ENCODE measurements at regions not wholly inside any gene's neighbourhood (a gene's known extent, or its start where the extent isn't known, plus 50 kb on each side); places are given as distances from the start of the nearest gene placed in this dataset.

GRCh38 chr2:71995067-71995665 is 152.5 kb downstream of the CYP26B1 start:
- peak; percentile 62 for TF ChIP-seq CTCF (IDR thresholded peaks at IDR 0.05; ENCODE audit: low read depth, low read length)
- no peak for TF ChIP-seq EZH2phosphoT487 (IDR thresholded peaks at IDR 0.05; ENCODE audit: low read depth)
